NAMALWA (cell line): ENCODE measurements at regions not wholly inside any gene's neighbourhood (a gene's known extent, or its start where the extent isn't known, plus 50 kb on each side); places are given as distances from the start of the nearest gene placed in this dataset.
"Not testable (repeated sequence)": the region's sequence is repeated elsewhere in the genome, so short reads cannot be mapped to it uniquely, and the experiment has no call there.

Experiments used
- DNase-seq: peaks from one replicate; pipeline ENCODE4 v3.0.0-alpha.2; 2015; ENCODE audit warnings: low spot score

DNA sequence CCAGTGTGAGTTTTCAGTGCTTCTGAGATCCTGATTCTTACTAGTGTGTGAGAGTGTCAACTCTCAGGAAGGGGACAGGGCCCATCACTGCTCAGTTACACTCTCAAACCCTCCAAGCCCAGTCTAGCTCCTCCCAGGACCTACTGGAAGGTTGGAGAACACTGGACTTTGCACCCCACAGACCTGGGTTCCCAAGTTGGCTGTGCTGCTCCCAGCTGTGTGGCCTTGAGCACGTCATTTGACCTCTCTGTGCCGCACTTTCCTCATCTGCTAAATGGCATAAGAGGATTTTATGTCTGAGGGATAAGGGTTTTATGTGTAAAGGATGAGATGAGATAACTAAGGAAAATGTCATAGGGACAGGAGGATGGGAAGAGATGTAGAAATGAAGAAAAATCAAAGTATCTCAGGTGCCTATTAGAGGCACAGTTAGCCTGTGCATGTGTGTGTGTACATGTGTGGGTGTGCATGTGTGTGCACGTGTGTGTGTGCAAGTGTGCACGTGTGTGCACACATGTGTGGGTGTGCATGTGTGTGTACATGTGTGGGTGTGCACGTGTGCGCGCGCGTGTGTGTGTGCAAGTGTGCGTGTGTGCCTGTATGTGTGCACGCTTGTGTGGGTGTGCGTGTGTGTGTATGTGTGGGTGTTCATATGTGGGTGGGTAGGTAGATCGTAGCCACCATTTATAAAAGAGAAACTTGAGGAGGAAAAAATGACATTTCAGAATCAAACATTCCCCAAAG is 108.0 kb upstream of the GRK3 start:
- not testable (repeated sequence) for DNase-seq

DNA sequence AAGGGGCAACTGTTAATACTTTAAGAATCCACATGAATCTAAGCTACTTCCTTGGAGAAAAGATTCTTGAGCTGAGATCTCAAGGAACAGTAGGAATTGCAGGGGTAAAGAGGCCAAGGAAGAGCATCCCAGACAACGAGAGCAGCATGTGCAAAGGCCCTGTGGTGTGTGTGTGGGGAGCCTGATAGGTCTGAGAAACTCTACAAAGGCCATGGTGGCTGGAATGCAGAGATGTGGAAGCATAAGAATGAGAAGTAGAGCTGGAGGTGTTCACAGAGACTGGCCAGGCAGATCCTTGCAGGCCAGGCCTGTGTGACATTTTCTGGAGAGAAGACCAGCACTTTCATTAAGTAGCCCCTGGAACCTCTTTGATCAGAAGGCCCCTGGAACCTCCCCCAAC is 105.8 kb upstream of the GRK3 start:
- not testable (repeated sequence) for DNase-seq

GRCh38 chr22:25460682-25461081 is 103.8 kb upstream of the GRK3 start:
- DNase-seq, result not testable (repeated sequence)

- no peak for DNase-seq
Measured at GRCh38 chr22:25461301-25461700, 103.2 kb upstream of the GRK3 start.

DNA sequence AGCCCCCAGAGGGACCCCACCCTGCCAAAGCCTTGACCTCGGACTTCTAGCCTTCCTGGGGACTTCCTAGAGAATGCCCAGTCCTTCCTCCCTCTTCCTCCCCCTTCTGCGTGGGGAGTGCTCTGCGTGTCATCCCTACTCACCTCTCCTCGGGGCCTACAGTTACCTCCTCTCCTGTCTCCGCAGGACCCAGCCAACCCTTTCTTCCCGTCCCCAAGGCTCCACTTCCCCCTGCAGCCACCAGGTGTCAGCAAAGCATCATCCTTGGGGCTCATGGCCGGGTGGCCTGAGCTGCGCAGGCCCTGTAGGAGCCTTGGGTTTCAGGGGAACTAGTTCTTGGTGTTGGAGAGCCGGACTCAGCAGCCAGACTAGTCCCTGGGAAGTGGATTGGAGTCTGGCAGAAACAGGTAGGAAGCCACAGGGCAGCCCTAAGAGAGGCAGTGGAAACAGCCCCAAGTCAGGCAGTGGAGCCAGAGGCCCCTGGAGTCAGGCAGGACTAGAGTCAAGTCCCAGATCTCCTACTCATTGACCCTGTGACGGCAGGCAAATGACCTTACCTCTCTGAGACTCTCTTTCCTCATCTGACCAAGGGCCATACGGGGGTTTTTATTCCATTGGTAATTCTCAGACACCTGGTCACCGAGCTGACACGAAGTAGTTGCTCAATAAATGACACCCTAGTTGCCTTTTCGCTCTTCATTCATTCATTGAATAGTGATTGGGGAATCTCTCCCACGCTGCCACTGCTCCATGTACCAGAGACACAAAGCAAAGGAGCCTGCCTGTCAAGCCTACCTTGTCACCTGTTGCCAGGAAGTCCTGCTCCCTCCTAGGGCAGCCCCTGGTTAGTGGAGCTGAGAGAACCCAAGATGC is 101.8 kb upstream of the GRK3 start:
- DNase-seq, result peak; percentile 88

GRCh38 chr22:25463347-25463628 is 101.2 kb upstream of the GRK3 start:
- DNase-seq, result not testable (repeated sequence)

- not testable (repeated sequence) for DNase-seq
Measured at GRCh38 chr22:25464326-25464725, 100.1 kb upstream of the GRK3 start.

DNA sequence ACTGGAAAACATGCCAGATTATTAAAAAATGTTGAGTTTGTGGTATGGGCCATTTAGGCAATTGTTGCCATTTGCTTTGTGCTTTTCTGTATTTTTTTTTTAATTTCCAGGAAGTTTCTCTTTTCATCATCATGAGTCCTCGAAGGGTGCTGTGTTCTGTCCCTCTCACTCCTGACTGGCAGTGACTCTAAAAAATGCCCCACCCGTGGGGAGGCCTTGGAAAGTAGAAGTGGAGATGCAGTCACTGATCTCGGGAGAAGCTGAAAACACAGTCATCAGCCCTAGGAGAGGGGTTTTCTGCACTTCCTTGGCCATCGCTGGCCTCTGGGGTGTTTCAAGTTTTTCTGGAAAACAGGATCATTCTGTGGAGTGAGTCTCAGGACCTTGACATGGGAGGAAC is 98.5 kb upstream of the GRK3 start:
- DNase-seq, result no peak

DNA sequence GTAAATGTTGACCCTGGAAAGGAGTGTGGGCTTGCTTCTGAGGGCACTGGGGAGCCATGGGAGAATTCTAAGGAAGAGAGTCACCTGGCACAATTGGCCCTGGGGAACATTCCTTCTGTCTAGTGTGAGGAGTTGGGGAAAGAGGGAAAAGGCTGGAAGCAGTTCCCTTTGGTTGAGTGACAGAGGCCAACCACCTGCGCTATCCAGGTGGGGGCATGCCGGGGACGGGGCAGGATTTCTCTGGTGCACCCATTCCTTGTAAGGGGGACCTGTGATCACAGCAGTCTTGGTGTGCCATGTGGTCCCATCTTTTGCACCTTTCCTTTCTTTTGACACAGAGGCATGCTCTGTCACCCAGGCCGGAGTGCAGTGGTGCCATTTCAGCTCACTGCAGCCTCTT is 92.1 kb upstream of the GRK3 start:
- no peak for DNase-seq

- no peak for DNase-seq
Measured at GRCh38 chr22:25475257-25476022, 89.0 kb upstream of the GRK3 start.

DNA sequence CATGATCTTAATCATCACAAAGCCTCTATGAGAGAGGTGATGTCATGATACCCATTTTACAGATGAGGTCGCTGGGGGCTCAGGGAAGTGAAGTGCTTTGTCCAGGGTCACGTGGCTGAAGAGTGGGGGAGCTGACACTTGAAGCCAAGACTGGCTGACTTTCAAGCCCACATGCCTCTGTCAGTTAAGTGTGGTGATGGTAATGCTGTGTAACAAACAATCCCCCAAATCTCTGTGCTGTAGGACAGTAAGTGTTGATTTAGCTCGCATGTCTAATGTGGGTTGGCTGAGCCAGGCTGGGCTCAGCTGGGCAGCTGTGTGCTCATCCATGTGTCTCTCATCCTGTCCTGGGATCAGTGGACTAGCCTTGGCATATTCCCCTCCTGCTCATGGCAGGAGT is 87.1 kb upstream of the GRK3 start:
- DNase-seq, result no peak

DNA sequence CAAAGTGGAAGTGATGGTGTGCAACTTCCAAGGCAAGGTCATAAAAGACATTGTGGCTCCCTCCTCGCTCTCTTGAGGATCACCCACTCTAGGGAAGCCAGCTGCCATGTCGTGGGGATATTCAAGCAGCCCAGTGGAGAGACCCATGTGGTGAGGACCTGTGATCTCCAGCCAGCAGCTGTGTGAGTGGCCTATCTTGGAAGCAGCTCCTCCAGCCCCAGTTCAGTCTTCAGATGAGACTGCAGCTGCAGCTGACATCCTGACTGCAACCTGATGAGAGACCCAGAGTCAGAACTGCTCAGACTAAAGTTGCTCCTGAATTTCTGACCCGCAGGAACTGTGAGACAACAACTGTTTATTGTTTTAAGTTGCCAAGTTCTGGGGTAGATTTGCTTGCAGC is 86.4 kb upstream of the GRK3 start:
- no peak for DNase-seq

DNA sequence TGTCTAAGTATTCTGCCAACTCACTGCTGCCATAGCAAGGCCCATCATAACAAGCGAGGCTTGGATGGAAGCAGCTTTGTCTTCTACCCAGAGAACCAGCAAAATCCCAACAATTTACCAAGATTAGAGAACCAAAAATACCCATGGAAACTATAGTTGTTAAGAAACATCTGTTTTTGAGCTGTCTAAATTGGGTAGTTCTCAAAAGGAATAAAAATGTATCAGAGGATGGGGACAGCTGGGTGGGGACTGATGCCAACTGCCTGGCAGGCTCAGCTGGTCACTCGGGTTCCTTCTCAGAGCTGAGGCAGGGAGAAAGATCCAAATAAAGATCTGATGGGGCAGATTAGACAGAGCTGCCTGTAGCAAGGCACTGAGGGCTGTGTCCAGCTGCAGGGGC is 85.9 kb upstream of the GRK3 start:
- DNase-seq, result no peak

GRCh38 chr22:25480868-25481267 is 83.6 kb upstream of the GRK3 start:
- DNase-seq, result not testable (repeated sequence)

DNA sequence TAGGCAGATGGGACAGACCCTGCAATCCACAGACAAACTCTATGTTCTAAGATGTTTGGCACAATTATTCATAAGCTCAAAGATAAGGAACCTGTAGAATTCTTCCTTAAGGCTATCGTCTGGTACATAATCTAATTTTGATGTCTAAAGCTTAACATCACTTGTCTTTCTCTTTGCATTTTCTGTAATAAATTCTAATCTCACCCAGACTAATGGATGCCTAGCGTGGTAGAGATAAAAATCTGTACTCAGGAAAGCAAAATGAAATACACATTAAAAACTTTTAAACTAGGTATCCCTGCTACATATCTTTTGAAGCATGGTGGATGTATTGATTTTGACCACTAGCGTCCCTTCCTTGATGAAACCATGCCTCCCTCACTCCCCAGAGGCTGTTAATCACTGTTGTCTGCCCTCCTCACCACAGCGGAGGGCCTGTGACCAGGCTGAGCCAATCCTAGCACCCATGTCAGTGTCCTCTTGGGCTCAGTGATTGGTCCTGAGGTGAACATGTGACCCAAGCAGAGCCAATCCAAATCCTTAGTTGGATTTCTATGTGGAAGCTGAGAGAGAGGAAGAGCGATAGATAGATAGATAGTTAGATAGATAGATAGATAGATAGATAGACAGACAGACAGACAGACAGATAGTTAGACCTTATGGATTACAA is 82.2 kb upstream of the GRK3 start:
- DNase-seq, result peak; percentile 27

- DNase-seq, result no peak
Measured at GRCh38 chr22:25482868-25483639, 81.4 kb upstream of the GRK3 start.

DNA sequence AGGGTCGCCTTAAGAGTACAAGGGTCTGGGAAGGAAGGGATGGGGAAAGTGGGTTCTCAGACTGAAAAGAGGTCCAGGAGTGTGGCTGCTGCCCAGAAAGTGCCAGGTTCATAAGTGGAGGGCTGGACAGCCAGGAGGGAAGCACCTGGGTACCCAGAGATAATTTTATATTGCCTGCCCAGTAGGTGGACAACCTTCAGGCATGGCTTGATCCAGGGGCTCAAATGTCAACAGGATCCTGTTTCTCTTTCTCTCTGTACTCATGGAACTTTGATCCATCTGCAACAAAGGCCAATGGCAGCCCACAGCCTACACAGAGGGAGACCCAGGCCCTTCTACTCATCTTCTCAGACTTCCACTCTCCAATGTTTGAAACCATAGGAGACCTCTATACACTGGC is 80.5 kb upstream of the GRK3 start:
- no peak for DNase-seq

- DNase-seq, result no peak
Measured at GRCh38 chr22:25484521-25485315, 79.8 kb upstream of the GRK3 start.

DNA sequence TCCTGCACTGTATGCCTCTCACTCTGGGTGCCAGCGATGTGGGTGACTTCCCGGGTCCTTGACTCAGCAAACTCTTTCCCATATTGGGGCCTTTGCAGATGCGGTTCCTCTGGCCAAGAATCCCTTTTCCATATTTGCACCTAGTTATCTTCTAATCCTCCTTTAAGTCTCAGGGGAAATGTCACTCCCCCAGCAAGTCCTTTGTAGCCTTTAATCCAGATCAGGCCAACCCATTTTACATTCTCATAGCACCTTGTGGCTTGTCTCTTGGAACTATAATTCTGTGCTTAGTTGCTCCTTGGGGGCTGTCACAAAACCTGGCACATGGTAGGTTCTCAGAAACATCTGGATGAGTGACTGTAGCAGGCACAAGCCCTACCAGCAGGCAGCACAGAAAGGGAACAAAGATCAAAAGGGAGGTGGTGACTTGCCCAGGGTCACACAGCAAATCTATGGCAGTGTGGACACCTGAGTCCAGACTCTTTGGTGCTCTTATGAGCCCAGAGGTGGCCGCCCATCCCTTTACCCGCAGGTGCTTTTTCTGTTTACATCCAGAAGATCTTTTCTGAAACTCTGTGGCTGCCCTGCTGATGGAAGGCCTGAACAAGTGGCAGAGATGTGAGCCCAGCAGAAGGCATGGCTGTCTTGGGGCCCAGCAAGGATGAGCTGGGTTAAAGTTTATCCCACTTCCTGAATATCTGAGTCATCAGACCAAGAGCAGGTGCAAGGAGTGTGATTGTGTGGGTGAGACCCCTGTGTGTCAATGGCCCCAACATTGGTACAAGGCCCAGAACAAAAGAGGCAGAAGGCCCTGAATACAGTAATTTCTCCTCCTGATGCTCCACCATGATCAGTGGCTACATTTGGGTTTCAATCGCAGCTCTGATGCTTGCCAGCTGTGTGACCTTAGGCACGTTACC is 78.6 kb upstream of the GRK3 start:
- no peak for DNase-seq

DNA sequence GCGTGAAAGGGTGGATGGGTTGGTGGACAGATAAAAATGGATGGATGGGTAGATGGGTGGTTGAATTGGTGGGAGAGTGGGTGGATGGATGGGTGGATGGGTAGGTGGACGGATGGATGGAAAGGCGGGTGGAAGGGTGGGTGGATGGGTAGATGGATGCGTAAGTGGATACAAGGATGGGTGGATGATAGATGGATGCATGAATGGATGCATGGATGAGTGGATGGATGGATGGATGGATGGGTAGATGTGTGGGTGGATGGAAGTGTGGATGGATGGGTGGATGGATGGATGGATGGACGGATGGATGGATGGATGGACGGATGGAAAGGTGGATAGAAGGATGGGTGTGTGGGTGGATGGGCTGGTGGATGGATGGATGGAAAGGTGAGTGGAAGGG is 77.0 kb upstream of the GRK3 start:
- DNase-seq, result no peak
